GM12892 (cell line): ENCODE measurements at regions not wholly inside any gene's neighbourhood (a gene's known extent, or its start where the extent isn't known, plus 50 kb on each side); places are given as distances from the start of the nearest gene placed in this dataset.

ENCODE experiments used
- POLR2A ChIP-seq: IDR thresholded peaks from 2 replicates; pipeline ENCODE4 v1.6.1; 2011; ENCODE audit warnings: low read depth, low read length, control low read depth
- POLR2AphosphoS5 ChIP-seq: IDR thresholded peaks from 2 replicates; pipeline ENCODE4 v1.6.1; 2011; ENCODE audit warnings: low read depth, low read length, control low read depth
- TAF1 ChIP-seq: IDR thresholded peaks from 2 replicates; pipeline ENCODE4 v1.6.1; 2011; ENCODE audit warnings: low read depth, mild to moderate bottlenecking, control low read depth, low read length, borderline replicate concordance

GRCh38 chr9:126066131-126066530, 260.5 kb upstream of the MVB12B start:
- TF ChIP-seq TAF1, result no peak
- TF ChIP-seq POLR2A, result no peak
- TF ChIP-seq POLR2AphosphoS5, result no peak
